Ramos (cell line): ENCODE measurements at regions not wholly inside any gene's neighbourhood (a gene's known extent, or its start where the extent isn't known, plus 50 kb on each side); places are given as distances from the start of the nearest gene placed in this dataset.

Source experiments
- in situ Hi-C: fragments of 300-500 bp; cut with MboI; formaldehyde crosslinking; loops from one replicate; pipeline ENCODE4 v1.14.3; 2022; ENCODE audit warnings: low sequenced_read_pairs; ENCODE audit not compliant: unreplicated experiment

DNA sequence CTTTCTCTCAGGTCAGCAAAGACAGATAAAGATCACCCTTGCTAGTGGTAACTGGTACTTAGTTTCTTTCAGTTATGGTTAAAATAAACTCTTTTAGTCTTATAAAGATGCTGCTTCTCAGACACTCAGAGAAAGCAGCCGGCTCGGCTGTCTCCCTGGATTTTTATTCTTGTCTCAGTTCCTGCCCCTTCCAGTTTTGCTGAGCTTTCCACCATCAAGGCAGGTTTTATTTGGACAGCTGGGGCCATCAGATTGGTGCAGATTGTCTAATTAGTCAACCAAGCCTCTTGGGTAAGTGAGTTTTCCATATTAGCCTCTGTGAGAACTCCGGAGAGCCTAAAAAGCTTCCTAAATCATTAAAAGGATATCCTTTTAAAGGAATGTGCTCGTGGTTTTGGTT is 130.8 kb upstream of the BMP4 start:
- in situ Hi-C loops, result no loop called here

DNA sequence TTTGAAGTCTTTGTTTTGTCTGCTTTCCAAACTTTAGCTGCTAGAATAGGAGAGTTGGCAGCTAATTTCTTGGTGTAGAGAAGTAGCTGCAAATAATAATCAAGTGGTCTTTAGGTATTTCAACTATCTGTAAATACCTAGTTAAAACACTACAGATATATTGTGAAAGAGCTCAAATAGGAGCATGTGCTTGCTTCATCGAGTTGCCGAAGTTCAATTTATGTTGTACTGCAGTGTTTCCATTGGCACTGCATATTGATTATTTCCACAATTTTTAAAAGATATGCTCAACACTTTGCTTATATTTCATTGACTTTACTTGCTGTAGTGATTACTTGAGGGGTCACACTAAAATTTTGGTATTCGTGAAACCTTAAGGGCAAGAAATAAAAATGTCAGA is 131.6 kb upstream of the BMP4 start:
- in situ Hi-C loops, result no loop called here

DNA sequence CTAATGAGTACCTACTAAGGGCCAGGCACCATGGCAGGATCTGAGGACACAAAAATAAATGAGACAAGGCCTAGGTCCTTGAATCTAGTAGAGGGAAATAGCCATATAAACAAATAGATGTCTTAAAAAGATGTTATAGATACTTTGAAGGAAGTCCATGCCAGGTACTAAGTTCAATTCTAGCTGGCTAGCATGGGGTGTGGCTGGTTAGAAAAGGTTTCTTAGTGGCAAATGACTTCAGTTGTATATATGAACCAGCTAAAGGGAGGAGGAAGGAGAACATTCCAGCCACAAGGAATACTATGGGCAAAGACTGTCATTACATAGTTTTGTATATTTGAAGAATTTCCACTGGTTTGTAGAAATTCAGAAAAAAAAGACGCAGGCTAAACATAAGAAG is 133.6 kb upstream of the BMP4 start:
- in situ Hi-C loops, result no loop called here

DNA sequence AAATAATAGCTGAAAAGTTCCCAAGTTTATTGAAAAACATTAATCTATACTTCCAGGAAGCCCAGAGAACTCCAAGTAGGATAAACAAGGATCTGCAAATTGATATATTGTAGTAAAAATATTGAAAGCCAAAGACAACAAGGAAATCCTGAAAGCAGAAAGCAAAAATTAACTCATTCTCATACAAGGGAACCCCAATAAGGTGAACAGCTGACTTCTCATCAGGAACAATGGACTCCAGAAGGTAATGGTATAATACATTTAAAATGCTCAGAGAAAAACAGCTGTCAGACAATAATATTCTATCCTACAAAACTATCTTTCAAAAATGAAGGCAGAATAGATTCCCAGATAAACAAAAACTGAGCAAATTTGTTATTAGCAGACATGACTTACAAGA is 138.1 kb upstream of the BMP4 start:
- in situ Hi-C loops, result no loop called here

DNA sequence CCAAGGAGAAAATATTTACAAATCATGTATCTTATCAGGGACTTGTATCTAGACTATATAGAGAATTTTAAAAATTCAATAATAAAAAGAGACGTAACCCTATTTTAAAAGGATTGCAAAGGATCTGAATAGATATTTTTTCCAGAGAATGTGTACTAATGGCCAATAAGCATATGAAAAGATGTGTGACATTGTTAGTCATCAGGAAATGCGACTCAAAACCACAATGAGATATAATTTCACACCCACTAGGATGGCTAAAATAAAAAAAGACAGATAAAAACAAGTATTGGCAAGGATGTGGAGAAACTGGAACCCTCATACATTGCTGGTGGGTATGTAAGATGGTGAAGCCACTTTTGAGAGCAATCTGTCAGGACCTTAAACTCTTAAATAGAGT is 141.9 kb upstream of the BMP4 start:
- in situ Hi-C loops, result no loop called here

DNA sequence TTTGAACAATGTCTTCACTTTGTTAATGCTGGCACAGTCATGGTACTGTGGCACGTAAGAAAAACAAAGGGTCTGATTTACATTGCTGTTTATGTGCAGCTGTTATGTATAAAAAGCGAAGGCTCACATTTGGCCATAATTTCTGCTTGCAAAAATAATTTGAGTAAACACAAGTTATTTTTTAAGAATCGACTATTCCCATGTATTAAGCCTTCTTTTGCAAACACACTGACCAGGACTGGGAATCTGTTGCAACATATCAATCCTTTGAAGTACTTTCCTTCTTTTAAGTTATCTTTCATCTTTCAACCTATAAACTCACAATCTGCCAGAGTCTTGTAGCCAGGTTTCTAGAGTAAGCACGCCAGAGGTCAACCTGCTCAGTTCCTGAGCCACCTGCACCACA is 145.4 kb upstream of the BMP4 start:
- in situ Hi-C loops, result no loop called here

DNA sequence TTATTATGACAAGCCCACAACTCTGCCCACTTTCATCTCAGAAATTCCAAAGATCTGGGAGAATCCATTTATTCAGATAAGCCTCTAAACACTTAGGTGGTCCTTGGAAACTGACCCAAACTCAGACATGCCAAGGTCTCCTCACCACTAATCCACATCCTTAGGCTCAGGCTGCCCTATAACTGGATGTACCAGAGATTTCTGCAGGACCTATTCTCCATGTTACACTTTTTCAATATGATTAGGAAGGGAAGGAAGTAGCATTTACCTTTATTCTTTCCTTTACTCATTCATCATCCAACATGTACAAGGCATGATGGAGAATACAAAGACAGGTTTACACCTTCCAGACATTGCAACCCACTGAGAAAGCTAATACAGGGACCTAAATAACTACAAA is 145.9 kb upstream of the BMP4 start:
- in situ Hi-C loops, result no loop called here

DNA sequence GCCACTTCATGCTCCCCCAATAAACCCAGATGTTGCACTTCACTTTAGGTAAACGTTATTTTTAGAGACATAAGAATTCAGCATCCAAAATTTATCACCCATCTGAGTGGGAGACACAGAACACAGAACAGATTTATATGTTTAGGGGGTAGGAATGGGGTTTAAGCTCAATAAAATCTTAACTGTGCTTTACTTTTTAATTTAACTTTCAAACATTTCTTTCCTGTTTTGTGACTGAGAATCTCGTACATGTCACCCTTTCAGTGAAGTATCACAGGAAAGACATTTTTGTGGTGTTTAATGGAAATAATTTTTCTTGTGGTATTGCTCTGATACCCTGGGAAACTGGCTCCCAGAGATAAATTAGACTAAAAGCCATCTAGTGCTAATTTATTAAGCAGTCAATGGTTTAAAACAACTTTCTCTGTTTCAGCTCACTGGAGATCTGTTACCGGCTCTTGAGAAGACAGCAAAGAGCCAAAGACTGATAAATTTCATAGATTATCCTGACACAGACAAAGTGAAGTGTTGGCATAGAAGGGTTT is 148.0 kb upstream of the BMP4 start:
- in situ Hi-C loops, result no loop called here

DNA sequence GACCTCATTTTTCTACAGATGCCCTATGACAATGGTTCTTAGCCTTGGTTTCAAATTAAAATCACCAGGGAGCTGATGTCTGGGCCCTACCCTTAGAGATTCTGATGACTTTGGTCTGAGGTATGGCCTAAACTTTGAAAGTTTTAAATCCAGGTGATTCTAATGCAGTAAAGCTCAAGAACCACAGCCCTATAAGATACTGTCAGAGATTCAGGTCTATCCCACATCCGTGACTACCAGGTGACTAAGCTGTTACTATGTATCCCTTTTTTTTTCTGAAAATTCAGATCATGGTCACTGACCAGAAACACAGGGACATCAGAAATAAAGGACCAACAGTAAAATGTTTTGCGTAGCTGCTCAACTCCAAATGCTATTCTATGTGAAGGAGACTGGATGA is 148.8 kb upstream of the BMP4 start:
- in situ Hi-C loops, result no loop called here

DNA sequence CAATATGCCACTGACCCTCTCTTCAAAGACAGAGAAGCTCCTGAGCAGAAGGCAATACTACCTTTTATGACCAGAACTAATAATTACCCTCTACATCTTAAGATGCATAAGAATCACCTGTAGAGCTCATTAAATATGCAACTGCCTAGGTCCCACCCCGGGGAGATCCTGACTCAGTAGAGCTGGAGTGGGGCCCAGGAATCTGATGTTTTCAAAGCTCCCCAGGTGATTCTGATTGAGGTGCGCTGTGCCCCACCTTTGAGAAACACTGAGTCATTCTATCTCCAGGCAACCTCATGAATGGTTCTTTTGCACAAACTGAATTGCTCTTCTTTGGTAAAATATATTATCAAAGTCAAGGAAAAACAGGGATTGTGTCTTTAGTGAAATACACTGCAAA is 149.3 kb upstream of the BMP4 start:
- in situ Hi-C loops, result no loop called here

DNA sequence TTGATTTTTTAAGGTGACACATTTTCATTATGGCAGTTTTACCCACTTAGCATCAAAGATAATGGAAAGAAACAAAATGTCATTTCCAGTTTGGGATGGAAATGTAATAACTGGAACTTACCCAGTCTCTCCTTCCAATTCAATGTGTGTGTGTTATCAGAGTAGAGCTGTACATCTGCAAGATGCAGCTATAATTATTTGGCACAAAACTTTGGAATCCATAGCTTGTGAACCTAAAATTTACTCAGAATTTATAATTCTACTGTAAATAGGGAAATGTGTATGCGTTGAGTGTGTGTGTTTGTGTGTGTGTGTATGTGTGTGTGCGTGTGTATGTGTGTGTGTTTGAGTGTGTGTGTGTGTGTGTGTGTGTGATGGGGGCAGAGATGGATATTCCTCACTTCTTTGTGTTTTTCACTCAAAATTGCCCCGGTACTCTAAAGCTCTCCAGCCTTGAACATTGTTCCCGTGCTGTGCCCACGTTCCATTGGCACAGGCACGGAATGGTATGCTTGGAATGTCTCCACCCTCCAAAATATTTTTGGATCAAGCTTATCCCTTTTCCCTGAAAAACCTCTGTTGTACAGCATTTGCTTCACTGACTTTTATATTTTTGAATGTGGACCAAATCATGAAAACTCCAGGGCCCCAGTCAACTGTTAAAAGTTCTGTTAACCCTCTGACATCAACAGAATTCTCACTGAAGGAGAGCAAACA is 150.2 kb upstream of the BMP4 start:
- in situ Hi-C loops, result no loop called here

DNA sequence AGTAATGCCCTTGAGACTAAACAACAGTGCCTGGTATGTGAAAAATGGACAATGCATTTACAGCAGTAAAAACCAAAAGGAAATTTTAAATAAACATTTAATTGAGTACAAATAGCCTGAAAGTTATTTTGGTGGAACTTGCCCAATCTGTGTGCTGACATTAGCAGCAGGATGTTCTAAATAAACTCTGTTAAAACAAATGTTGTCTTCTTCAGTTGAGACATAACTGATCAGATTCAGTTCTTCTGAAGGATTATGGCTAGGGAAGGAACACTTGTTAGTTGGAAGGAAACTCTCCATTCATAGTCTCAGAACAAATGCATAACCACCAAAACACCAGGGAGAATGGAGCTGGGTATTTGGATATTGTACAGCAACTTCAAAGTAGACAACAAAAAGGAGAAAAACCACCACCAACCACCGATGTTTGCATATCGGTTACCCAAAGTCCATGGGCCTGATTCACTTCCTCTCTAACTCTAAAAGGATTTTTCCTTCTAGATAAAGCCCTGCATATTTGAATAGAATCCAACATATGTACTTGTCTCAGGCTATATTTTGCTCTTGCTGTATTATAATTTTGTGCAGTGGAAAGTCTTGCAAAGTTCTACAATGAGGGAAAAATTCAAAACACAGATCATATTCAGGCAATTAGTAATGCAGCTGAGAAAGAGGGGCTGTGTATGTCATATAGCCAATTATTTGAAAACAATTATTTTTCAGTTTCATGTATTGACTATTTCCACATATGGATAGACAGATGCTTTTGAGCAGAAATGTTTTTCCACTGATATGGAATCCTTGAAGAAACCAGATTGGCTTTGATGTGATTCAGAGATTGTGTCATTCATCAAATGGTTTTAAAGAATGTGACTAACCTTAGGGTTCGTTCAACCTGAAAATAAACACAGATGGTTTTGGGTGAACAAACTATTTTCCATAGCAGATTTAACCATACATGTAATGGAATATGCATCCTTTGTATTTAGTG is 152.2 kb upstream of the BMP4 start:
- in situ Hi-C loops, result no loop called here

DNA sequence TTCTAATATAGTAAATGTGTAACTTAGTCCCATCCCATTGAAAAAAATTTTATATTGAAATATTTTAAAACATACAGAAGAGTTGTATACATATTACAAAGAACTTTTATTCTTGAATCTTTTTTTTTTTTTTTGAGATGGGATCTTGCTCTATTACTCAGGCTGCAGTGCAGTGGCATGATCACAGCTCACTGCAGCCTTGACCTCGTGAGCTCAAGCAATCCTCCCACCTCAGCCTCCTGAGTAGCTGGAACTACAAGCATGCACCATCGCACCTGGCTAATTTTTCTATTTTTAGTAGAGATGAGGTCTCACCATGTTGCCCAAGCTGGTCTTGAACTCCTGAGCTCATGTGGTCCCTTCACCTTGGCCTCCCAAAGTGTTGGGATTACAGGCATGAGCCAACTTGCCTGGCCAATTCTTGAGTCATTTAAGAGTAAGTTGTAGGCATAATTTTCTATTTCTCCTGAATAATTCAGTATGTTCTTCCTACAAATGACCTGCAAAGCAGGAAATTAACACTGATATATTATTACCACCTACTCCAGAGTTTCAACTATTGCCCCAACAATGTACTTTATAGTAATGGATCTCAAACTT is 153.0 kb upstream of the BMP4 start:
- in situ Hi-C loops, result no loop called here

DNA sequence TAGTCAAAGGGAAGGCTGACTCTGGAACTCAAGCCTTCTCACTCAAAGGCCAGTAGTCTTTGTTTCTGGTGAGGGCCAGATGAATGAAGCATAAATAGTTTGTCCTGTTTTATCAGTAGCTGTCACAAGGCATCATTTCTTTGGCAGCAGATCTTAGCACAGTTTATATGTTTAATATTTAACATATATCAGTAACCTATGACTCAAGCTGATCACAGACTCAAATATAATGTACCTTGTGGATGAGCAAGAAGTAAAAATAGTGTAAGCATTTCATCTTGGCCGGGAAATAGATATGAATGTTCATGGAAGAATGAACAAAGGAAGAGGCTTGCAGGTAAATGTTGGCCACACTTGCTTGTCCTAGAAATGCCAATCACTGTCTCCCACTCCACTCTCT is 158.3 kb upstream of the BMP4 start:
- in situ Hi-C loops, result no loop called here

DNA sequence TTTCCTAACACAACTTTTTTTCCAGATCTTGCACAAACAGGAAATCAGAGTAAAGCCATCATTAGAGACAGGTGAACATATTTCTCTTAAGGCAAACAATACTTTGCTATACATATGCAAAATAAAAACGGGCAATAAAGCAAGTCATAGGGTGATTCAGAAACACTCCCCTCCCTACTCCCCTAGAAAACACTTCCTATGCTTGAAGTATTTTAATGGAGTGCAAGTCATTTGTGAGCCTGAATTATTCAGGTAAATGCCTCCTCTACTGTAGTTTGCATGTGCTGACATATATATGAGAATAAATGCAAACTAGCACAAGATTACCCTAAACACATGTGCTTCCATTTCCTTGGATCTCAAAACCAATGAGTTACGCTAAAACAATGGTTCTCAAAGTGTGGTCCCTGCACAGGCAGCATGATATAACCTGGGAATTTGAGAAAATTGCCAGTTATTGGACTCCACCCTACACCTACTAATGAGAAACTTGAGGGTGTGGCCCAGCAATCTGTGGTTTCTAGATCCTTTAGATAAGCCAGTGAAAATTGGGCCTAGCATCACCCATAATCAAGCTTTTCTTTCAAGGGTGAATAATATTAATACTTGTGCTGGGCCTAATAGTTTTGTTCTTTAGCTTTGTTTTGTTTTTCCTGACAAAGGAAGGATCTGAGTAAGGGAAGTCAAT is 159.7 kb upstream of the BMP4 start:
- in situ Hi-C loops, result no loop called here

DNA sequence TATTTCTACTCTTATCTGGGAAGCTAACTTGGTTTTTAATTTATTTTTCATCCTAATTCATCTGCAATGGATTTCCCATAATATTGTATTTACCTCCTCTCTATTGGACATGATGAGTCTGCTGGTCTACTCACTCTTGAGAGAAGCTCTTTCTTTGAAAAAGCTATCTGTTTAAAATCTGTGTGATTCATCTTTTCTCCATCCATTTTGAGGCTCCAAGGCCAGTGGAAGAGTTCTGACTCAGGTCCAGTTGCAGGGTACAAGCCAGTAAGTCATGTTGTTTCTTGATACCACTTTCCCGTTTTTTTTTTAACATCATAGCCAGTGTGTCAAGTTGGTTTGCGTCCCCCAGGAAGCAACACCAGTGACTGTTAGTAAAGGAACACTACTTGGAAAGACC is 160.3 kb upstream of the BMP4 start:
- in situ Hi-C loops, result no loop called here

DNA sequence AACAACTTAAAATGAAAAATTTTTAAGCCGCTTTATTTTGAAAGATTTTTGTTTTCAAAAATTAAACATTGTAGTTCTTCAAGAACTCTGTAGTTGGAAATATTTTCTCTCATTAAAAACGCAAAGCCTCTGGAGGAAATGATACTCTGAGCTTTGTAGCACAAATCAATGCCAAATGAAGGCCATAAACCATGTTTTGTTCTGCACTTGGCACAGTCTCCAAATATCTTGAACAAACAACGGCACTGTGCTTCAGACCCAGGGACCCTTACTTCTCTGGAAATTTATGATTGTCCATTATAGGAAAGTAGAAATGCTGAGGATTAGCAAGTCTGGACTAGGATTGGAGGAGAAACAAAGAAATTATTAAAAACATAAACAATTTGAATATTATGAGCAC is 160.8 kb upstream of the BMP4 start:
- in situ Hi-C loops, result no loop called here

DNA sequence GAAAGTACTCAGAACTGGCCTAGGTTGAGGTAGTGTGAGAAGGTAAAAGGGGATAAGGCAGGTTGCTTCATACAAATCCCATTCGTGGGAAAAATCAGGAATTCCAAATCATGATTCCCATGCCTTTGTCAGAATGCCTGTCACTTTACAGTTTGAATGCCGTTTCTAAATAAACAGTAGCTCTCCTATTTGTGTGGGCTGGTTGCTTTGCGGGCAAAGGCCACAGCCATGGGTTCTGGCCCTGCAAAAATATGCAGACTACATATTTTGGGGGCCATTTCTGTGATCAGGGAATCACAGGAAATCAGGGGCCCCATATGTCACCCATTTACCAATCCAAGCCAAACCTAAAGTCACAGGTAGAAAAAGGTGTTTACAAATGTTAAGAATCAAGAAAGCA is 161.3 kb upstream of the BMP4 start:
- in situ Hi-C loops, result no loop called here

DNA sequence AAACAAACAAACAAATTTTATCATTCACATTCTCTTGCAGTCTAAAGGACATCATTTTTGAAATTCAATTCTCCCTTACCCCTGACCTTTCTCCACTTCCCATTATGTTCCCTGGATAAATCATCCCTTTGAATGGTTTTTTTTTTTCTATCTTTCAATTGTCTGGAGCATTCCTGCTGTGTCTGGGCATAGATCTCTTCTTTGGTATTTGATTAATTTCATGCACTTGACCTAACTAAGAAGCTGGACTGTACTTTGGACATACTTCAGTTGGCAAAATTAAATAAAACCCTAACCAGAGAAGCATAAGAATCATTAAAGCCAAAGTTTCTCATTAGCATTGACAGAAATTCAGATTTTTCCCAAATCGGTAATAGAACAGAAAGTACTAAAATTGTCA is 163.6 kb upstream of the BMP4 start:
- in situ Hi-C loops, result no loop called here

DNA sequence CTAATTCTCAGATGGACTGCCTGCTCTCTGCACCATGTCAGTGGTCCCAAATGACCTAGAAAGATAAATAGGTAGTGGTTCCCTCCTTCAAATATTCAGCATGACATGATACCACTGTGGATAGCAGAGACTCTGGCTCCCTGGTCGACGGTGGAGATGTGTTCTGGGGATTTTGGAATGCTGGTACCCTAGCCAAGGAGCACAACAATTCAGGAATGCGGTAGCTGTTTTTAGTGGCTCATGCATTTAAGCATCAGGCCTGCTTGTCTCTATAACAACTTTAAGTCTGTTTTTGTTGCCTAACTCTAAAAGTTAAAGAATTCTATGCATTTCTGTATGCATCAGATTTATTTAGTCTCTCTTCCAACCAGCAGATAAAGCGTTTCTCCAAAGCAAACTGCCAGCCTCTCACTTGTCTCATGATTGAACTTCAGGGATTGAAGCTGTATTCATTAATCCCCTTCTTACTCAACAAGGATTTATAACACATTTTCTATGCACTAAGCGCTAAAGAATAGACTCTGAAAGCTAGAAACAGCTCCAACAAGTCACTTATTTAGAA is 164.9 kb upstream of the BMP4 start:
- in situ Hi-C loops, result no loop called here
